ENCODE measurements at regions not wholly inside any gene's neighbourhood (a gene's known extent, or its start where the extent isn't known, plus 50 kb on each side); places are given as distances from the start of the nearest gene placed in this dataset.
"Not testable (repeated sequence)": the region's sequence is repeated elsewhere in the genome, so short reads cannot be mapped to it uniquely, and the experiment has no call there.

DNA sequence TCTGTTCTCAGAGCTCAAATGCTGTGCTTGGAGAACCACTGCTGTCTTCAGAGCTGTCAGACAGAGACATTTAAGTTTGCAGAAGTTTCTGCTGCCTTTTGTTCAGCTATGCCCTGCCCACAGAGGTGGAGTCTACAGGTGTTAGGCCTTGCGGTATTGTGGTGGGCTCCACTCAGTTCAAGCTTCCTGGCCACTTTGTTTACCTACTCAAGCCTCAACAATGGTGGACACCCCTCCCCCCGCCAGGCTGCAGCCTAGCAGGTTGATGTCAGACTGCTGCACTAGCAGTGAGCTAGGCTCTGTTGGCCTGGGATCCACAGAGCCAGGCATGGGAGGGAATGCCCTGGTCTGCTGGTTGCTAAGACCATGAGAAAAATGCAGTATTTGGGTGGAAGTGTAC lies 323.8 kb downstream of the BCAT1 start:
- H3K4me1 ChIP-seq, result no peaks in the 10 kb centered on the region
- no peaks in the 10 kb centered on the region for H3K27me3 ChIP-seq
- intact Hi-C loops (cut with DNase I; ENCODE audit: low total_unique reads), result no loop called here
- no peak for TF ChIP-seq POLR2A (IDR thresholded peaks at IDR 0.05)
- TF ChIP-seq EP300 (IDR thresholded peaks at IDR 0.05), result no peak
- TF ChIP-seq, protein P1, sequence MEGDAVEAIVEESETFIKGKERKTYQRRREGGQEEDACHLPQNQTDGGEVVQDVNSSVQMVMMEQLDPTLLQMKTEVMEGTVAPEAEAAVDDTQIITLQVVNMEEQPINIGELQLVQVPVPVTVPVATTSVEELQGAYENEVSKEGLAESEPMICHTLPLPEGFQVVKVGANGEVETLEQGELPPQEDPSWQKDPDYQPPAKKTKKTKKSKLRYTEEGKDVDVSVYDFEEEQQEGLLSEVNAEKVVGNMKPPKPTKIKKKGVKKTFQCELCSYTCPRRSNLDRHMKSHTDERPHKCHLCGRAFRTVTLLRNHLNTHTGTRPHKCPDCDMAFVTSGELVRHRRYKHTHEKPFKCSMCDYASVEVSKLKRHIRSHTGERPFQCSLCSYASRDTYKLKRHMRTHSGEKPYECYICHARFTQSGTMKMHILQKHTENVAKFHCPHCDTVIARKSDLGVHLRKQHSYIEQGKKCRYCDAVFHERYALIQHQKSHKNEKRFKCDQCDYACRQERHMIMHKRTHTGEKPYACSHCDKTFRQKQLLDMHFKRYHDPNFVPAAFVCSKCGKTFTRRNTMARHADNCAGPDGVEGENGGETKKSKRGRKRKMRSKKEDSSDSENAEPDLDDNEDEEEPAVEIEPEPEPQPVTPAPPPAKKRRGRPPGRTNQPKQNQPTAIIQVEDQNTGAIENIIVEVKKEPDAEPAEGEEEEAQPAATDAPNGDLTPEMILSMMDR (IDR thresholded peaks at IDR 0.05), result no peak
- TF ChIP-seq POLR2AphosphoS5 (IDR thresholded peaks at IDR 0.05), result no peak
- WGBS, 5 donors, result 74 to 100% (median 88%) methylated on average over 1 to 2 of the region's 2 CpGs
- H3K4me3 ChIP-seq, result no peak overlapping the region
- H3K9me3 ChIP-seq, result no peaks in the 10 kb centered on the region
- no peak overlapping the region for H3K27ac ChIP-seq
- H3K36me3 ChIP-seq, result no peaks in the 10 kb centered on the region
- DNase-seq, result no peak

DNA sequence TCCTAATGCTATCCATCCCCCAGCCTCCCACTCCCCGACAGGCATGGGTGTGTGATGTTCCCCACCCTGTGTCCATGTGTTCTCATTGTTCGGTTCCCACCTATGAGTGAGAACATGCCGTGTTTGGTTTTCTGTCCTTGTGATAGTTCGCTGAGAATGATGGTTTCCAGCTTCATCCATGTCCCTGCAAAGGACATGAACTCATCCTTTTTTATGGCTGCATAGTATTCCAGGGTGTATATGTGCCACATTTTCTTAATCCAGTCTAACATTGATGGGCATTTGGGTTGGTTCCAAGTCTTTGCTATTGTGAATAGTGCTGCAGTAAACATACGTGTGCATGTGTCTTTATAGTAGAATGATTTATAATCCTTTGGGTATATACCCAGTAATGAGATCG lies 328.9 kb downstream of the BCAT1 start:
- intact Hi-C loops (cut with DNase I; ENCODE audit: low total_unique reads); DNase-seq: not testable (repeated sequence)

DNA sequence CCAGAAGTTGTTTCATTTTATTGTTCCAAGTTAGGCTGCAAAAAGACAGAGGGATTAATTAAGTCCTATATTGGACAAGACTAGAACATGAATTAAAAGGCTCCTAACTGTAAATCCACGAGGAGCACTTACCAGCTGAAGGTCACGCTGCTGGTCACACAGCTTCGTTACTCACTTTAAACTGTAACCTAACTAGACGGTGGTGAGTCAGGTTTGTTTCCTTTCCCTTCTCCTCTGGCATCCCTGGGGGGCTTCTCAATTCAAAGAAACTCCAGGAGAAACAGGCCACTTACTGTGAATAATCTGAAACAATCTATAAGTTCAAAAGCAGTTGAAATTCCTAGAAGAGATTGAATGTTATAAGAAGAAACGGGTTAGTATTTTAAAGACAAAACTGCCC lies 331.4 kb downstream of the BCAT1 start:
- TF ChIP-seq EP300 (IDR thresholded peaks at IDR 0.05) (no peak), POLR2AphosphoS5 (IDR thresholded peaks at IDR 0.05) (no peak), POLR2A (IDR thresholded peaks at IDR 0.05) (no peak)
- TF ChIP-seq, protein P1 (IDR thresholded peaks at IDR 0.05), result no peak
- no peaks in the 10 kb centered on the region for H3K36me3 ChIP-seq
- no peak for DNase-seq
- H3K27me3 ChIP-seq, result no peaks in the 10 kb centered on the region
- no peak overlapping the region for H3K27ac ChIP-seq
- intact Hi-C loops (cut with DNase I; ENCODE audit: low total_unique reads), result no loop called here
- H3K4me1 ChIP-seq, result no peaks in the 10 kb centered on the region
- H3K4me3 ChIP-seq, result no peak overlapping the region
- WGBS, 5 donors, result 51 to 72% (median 62%) methylated on average over 5 of the region's 5 CpGs
- H3K9me3 ChIP-seq, result peaks cover 0 to 4% (median 2%) of the 10 kb centered on the region in 4 donors

More for the DNA sequence above, 328.9 kb downstream of the BCAT1 start:
- H3K36me3 ChIP-seq, H3K4me3 ChIP-seq, H3K27me3 ChIP-seq, H3K4me1 ChIP-seq, H3K27ac ChIP-seq, H3K9me3 ChIP-seq: not testable (repeated sequence)
- 88 to 97% (median 93%) methylated on average over 6 of the region's 6 CpGs for WGBS, 5 donors

DNA sequence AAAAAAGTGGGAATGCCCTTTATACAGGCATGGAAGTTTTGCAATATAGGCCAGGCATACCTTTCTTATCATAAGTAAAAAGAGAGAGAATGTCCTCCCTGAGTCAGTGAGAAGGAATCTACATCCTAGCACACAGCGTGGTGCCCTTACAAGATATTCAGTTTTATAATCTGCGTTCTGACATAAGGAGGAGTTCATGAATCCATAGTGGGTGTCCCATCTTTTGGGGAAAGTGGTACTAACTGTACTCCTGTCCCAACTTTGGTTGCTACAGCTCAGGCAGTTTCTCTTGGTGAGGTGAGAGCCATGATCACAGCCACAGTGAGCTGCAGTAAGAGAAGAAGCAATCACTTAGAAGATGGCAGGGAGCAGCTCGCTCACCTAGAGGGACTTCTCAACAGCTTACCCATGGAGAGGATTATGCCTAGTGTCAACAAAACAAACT lies 332.9 kb downstream of the BCAT1 start:
- no peak overlapping the region for H3K4me3 ChIP-seq
- H3K9me3 ChIP-seq, result peaks cover 0 to 5% (median 2%) of the 10 kb centered on the region in 4 donors
- no peaks in the 10 kb centered on the region for H3K36me3 ChIP-seq
- no peaks in the 10 kb centered on the region for H3K4me1 ChIP-seq
- H3K27ac ChIP-seq, result no peak overlapping the region
- WGBS, 5 donors, result 53 to 68% (median 64%) methylated on average over 3 of the region's 3 CpGs
- no peaks in the 10 kb centered on the region for H3K27me3 ChIP-seq
- intact Hi-C loops (cut with DNase I; ENCODE audit: low total_unique reads), result no loop called here
- TF ChIP-seq POLR2A (IDR thresholded peaks at IDR 0.05) (no peak), EP300 (IDR thresholded peaks at IDR 0.05) (no peak), POLR2AphosphoS5 (IDR thresholded peaks at IDR 0.05) (no peak)
- TF ChIP-seq, protein P1 (IDR thresholded peaks at IDR 0.05), result no peak
- no peak for DNase-seq

DNA sequence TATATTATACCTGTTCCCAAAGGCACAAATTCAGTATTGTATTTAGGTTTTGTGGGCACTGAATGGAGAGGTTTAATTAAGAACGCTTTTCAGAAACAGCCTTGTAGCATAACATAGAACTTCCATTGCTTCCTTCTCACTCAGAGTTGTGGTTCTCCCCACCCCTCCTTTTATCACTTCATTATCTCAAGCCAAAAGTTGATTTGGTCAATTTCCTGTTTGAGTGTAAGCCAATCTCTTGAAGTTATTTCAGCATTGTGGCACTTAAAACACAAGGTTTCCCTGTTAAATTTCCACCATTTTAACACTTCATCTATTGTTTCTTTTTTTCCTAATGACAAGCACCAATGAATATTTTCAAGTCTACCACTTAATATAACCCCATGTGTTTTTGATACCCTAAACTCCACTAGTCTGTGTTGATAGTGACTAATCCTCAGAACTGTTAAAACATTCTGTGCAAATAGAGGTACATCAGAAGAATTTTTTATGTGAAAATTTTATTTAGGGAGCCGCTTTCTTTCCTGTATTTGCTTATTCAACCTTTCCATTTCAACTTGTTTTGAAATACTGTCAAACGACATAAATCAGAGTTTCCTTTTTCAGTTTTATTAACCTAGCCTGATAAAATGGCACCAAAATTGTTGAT lies 340.1 kb downstream of the BCAT1 start:
- intact Hi-C loops (cut with DNase I; ENCODE audit: low total_unique reads), result no loop called here
- TF ChIP-seq, protein P1 (IDR thresholded peaks at IDR 0.05), result no peak
- no peak for TF ChIP-seq POLR2AphosphoS5 (IDR thresholded peaks at IDR 0.05)
- TF ChIP-seq EP300 (IDR thresholded peaks at IDR 0.05), result no peak
- TF ChIP-seq POLR2A (IDR thresholded peaks at IDR 0.05), result no peak
- WGBS, 5 donors, result 14 to 33% (median 23%) methylated on average over 3 of the region's 3 CpGs
- Histone ChIP-seq H3K36me3 (no peaks in the 10 kb centered on the region), H3K27me3 (no peaks in the 10 kb centered on the region), H3K9me3 (peaks cover 0 to 11% (median 3%) of the 10 kb centered on the region in 4 donors), H3K4me1 (peaks cover 0 to 15% (median 0%) of the 10 kb centered on the region in 4 donors), H3K27ac (no peak overlapping the region), H3K4me3 (no peak overlapping the region)
- no peak for DNase-seq

Measured in stomach (tissue), 8 donors.